ENCODE measurements at regions not wholly inside any gene's neighbourhood (a gene's known extent, or its start where the extent isn't known, plus 50 kb on each side); places are given as distances from the start of the nearest gene placed in this dataset.
"Not testable (repeated sequence)": the region's sequence is repeated elsewhere in the genome, so short reads cannot be mapped to it uniquely, and the experiment has no call there.

DNA sequence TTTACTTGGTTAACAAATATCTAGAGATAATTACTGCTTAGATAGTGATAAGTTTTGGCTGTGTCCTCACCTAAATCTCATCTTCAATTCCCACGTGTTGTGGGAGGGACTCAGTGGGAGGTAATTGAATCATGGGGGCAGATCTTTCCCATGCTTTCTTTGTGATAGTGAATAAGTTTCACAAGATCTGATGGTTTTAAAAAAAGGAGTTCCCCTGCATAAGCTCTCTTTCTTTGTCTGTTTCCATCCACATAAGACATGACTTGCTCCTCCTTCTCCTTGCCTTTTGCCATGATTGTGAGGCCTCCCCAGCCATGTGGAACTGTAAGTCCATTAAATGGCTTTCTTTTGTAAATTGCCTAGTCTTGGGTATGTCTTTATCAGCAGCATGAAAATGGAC is 266.0 kb upstream of the ANKRD50 start:
- ATAC-seq; DNase-seq (ENCODE audit: low spot score in 2 of 2); H3K36me3 Mint-ChIP-seq; H3K9me3 Mint-ChIP-seq; H3K27ac Mint-ChIP-seq: not testable (repeated sequence)

DNA sequence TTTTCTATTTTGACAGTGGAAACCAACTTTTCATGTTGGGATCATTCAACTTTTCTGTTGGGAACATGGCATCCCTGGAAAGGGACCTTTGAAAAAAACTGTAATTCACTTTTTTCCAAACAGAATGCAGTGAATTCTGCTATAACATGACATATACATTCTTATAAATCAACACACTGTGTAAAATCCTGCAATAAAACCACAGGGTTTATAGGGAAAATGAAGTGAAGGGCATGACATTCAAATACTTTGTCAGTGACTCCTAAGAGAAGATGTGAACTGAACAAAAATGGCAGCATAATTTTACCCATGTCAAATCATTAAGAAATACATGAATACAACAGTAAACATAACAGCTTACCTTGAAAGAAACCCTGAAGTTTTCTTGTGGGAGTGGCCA is 264.5 kb upstream of the ANKRD50 start:
- Mint-ChIP-seq H3K27ac (no peak overlapping the region), H3K9me3 (peaks cover 0 to 4% of the 10 kb centered on the region in 2 donors), H3K36me3 (no peaks in the 10 kb centered on the region)
- no peak for ATAC-seq
- no peak for DNase-seq (ENCODE audit: low spot score in 2 of 2)

DNA sequence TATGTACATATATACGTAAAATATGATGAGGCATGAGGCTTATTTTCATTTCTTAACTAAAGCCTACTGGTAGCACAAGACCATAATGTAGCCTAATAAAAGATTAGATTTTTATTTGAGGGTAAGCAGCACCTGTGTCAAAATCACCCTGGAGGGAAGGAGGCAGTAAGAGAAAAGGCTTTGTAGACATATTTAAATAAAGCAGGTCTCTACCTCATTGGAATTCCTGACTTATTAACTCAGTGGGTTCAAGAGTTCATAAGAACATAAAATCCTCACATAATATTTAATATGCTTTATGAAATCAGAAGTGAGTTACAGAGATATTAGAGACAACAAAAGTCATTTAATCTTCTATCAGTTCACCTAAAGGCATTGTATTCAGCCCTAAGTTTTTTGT is 261.6 kb upstream of the ANKRD50 start:
- ATAC-seq (no peak), DNase-seq (ENCODE audit: low spot score in 2 of 2) (no peak)
- H3K36me3 Mint-ChIP-seq = no peaks in the 10 kb centered on the region
- peaks cover 8 to 10% of the 10 kb centered on the region in 2 donors for H3K9me3 Mint-ChIP-seq
- no peak overlapping the region for H3K27ac Mint-ChIP-seq

DNA sequence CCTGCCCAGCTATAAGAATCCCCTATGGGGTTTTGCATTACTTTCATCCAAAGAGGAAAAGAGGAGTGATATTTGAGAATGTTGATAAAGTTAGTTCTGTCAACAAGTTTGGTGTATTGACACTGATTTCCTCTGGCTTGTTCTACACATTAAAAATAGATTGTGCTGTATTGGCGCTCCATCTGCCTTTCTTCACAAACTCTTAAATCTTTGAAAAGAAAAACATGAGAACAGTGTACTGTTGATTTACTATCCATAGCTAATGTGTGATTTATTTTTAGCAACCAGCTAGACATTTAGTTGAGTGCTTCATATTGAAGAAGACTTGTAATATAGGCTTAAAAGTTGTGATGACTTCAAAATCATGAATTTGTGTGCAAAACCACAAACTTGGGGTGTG is 261.2 kb upstream of the ANKRD50 start:
- Mint-ChIP-seq H3K9me3 (peaks cover 8 to 10% of the 10 kb centered on the region in 2 donors), H3K27ac (no peak overlapping the region), H3K36me3 (no peaks in the 10 kb centered on the region)
- DNase-seq (ENCODE audit: low spot score in 2 of 2) (no peak), ATAC-seq (no peak)

DNA sequence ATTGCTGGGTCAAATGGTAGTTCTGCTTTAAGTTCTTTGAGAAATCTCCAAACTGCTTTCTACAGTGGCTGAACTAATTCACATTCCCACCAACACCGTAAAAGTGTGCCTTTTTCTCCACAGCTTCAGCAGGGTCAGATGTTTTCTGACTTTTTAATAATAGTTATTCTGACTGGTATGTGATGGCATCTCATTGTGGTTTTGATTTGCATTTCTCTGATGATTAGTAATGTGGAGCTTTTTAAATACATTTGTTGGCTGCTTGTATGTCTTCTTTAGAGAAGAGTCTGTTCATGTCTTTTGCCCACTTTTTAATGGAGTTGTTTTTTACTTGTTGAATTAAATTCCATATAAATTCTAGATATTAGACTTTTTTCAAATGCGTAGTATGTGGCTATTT is 257.5 kb upstream of the ANKRD50 start:
- Mint-ChIP-seq H3K27ac (no peak overlapping the region), H3K36me3 (no peaks in the 10 kb centered on the region), H3K9me3 (peaks cover 4 to 10% of the 10 kb centered on the region in 2 donors)
- no peak for ATAC-seq
- no peak for DNase-seq (ENCODE audit: low spot score in 2 of 2)

DNA sequence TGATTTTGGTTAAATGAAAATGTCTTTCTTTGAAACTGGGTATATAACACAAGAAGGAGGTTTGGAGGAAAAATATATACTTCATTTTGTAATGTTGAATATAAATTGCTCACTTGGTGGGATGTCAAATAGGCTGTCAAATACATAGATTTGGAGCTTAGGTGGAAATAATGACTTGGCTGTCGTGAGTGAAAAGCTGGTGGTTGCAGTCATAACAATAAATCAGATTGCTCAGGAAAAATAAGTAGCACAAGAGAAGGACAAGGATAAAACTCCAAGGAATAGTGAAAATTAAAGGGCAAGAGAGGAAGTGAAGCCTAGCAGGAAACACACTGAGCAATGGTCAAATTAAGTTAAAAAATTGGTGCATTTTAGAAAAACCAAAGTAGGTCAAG is 253.0 kb upstream of the ANKRD50 start:
- ATAC-seq = no peak

DNA sequence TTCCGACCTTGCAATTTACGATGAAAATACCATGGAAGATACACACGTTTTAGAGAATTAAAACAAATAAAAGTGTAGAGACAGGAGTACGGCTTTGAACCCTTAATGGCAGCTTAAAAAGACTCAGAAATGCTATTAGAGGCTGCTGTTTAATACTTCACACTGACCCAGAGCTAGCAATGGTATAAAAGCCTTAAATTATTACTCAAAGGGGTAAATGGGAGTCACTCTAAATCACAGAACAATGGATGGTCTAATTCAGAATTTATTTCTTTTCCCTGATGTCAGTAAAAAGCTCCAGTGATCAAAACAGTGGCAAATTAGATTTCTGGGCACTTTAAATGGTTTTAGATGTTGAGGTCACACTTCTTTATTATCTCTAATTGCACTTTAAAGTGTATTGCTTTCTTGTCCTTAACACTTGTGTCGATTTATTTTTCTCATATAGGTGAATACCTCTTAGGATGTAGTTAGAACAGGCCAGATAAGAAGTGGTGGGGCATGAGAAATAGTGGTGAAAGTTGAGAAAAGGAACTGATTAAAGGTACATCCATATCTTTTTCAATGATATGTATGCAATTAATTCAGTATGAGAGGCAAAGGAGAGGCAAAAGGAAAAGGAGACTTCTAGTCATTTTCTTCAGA is 252.4 kb upstream of the ANKRD50 start:
- DNase-seq (ENCODE audit: low spot score in 2 of 2) (no peak), ATAC-seq (no peak)
- Mint-ChIP-seq H3K27ac (no peak overlapping the region), H3K36me3 (peaks cover 3 to 8% of the 10 kb centered on the region in 2 donors), H3K9me3 (peaks cover 18 to 24% of the 10 kb centered on the region in 2 donors)

More for the DNA sequence above, 253.0 kb upstream of the ANKRD50 start:
- H3K36me3 Mint-ChIP-seq = peaks cover 0 to 8% of the 10 kb centered on the region in 2 donors
- peaks cover 16 to 20% of the 10 kb centered on the region in 2 donors for H3K9me3 Mint-ChIP-seq
- no peak for DNase-seq (ENCODE audit: low spot score in 2 of 2)
- no peak overlapping the region for H3K27ac Mint-ChIP-seq

DNA sequence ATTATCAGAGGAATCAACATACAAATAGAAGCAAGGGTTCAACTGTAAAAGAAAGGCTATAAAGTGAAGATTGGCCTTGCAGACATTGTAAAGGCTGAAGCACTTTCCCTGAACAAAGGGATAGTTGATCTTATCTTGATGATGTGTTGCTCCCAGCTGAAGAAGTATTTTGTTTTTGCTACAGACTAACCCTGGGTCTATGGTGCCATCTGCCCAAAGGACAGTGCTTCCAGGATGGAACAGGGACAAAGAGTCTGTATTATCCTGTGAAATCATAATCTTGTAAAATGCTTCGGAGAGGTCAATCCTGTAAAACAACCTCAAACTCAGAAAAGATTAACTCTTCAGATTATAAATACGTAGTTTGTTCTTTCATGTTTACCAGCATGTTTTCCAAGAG is 251.7 kb upstream of the ANKRD50 start:
- peaks cover 6 to 8% of the 10 kb centered on the region in 2 donors for H3K36me3 Mint-ChIP-seq
- ATAC-seq (no peak), DNase-seq (ENCODE audit: low spot score in 2 of 2) (no peak)
- H3K27ac Mint-ChIP-seq = no peak overlapping the region
- peaks cover 20 to 21% of the 10 kb centered on the region in 2 donors for H3K9me3 Mint-ChIP-seq

DNA sequence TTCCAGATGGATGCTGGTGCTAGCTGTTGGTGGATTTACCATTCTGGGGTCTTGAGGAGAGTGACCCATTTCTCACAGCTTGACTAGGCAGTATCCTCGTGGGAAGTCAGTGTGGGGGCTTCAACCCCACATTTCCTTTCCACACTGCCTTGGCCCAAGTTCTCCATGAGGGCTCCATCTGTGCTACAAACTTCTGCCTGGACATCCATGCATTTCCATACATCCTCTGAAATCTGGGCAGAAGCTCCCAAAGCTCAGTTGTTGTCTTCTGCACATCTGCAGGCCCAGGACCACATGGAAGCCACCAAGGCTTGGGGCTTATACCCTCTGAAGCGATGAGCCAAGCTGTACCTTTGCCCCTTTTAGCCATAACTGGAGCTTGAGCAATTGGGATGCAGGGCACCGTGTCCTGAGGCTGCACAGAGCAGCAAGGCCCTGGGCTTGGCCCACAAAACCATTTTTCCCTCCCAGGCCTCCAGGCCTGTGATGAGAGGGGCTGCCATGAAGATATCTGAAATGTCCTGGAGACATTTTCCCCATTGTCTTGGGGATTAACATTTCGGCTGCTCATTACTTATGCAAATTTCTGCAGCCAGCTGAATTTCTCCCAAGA is 248.7 kb upstream of the ANKRD50 start:
- H3K9me3 Mint-ChIP-seq = peaks cover 20 to 21% of the 10 kb centered on the region in 2 donors
- H3K27ac Mint-ChIP-seq = no peak overlapping the region
- peaks cover 6 to 8% of the 10 kb centered on the region in 2 donors for H3K36me3 Mint-ChIP-seq
- DNase-seq (ENCODE audit: low spot score in 2 of 2) = no peak
- ATAC-seq = no peak

DNA sequence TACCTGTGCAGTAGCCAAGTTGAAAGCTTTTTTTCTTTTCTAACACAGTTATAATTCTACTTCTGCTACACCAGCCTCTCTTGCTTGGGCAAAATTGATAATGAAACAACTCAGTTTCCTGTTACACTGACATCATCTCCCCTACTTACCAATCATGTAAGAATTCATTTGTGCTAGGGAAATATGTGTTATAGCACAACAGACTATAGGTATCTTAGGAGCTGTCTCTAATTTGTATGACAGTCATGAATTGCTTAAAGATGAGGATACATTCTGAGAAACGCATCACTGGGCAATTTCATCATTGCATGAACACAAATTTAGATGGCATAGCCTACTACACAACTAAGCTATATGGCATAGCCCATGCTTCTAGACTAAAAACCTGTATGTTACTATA is 246.3 kb upstream of the ANKRD50 start:
- Mint-ChIP-seq H3K9me3 (peaks cover 20 to 21% of the 10 kb centered on the region in 2 donors), H3K27ac (no peak overlapping the region), H3K36me3 (peaks cover 6 to 8% of the 10 kb centered on the region in 2 donors)
- no peak for ATAC-seq
- DNase-seq (ENCODE audit: low spot score in 2 of 2) = no peak

DNA sequence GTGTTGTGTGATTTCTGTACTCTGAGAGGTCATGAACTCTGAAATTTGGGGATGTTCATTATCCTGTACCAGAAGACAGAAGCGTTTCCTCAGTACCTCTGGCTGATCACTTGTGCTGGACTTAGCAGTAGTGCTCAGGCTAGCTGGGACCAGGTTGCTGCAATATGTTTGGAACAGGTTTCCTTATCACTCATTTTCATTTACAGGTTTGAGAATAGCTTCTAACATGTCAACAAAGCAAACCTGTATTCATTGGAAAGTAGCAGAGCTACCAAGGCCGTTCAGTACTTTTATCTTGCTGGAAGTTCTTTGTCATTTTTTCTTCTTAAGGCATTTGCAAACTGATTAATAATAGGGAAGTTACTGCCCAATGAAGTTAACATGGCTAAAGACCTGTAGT is 242.9 kb upstream of the ANKRD50 start:
- Mint-ChIP-seq H3K27ac (no peak overlapping the region), H3K36me3 (peaks cover 0 to 6% of the 10 kb centered on the region in 2 donors), H3K9me3 (peaks cover 9 to 10% of the 10 kb centered on the region in 2 donors)
- ATAC-seq = no peak
- DNase-seq (ENCODE audit: low spot score in 2 of 2) = no peak

DNA sequence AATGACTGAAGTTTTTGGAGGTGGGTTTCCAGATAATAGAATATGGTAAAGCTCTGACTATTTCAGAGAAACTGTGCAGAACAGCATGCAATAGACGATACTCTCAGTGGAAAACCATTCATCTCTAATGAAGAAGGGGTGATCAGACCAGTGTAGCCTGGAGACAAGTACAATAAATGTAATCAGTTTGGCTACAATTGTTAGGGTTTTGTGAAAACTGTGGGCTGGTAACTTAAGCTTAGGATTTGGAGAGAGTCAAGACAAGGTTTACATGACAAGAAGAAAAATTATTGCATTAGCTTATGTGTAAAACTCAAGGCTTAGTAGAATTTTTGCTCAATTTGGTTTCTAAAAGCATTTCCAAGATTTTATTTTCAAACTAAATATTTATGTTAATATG is 241.5 kb upstream of the ANKRD50 start:
- no peak overlapping the region for H3K27ac Mint-ChIP-seq
- ATAC-seq = no peak
- DNase-seq (ENCODE audit: low spot score in 2 of 2) = no peak
- H3K36me3 Mint-ChIP-seq = no peaks in the 10 kb centered on the region
- peaks cover 0 to 5% of the 10 kb centered on the region in 2 donors for H3K9me3 Mint-ChIP-seq

DNA sequence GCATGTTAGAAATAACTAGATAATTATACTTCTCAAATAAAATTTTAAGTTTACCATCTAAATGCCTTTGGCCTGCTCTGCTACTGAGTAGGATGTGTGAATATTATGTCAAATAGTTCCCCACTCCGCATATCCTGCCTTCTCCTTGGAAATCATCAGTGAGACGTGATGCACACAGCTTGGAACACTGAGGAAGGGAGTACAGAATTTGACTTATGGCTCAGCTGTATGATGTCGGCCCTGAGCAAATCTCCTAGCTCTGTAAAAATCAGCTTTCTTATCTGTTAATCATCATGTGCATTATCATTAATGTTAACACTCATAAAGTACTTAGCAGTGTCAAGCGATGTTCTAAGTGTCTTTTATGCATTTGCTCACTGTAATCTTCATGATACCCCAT is 241.0 kb upstream of the ANKRD50 start:
- Mint-ChIP-seq H3K36me3 (no peaks in the 10 kb centered on the region), H3K27ac (no peak overlapping the region), H3K9me3 (peaks cover 0 to 5% of the 10 kb centered on the region in 2 donors)
- DNase-seq (ENCODE audit: low spot score in 2 of 2) = no peak
- ATAC-seq = no peak

DNA sequence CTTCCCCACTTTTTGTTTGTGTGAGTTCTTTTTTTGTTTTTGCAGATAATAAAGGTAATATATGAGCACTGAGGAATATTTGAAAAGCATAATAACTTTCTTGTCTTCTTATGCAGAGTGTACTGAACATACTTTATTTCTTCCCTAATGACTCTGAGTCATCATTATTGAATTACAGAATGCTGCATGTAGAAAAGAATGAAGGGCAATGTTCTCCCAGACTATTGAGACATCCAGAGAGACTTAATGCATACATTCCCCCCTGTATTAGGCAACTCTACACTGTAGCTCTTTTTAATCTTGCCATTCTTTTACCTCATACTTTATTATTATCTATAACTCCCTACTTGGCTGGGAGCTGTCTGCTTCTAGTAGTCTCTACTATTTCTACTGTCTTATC is 240.5 kb upstream of the ANKRD50 start:
- Mint-ChIP-seq H3K9me3 (peaks cover 0 to 5% of the 10 kb centered on the region in 2 donors), H3K27ac (no peak overlapping the region), H3K36me3 (no peaks in the 10 kb centered on the region)
- ATAC-seq = no peak
- no peak for DNase-seq (ENCODE audit: low spot score in 2 of 2)

DNA sequence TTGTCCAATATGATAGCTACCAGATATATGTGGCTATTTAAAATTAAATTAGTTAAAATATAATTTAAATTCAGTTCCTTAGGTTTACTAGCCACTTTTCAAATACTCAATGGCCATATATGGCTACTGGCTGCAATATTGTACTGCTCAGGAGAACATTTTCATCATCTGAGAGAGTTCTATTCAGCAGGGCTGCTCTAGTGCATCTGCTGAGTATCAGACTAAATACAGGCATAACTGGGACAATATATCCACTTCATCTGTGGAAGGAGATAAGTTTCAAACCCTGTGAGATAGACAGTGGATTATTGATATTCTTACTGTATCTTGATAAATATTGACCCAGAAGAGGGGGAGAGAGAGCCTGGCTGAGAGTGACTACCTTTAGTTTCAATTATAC is 240.1 kb upstream of the ANKRD50 start:
- H3K27ac Mint-ChIP-seq = no peak overlapping the region
- H3K9me3 Mint-ChIP-seq = peaks cover 0 to 5% of the 10 kb centered on the region in 2 donors
- H3K36me3 Mint-ChIP-seq = no peaks in the 10 kb centered on the region
- ATAC-seq = no peak
- no peak for DNase-seq (ENCODE audit: low spot score in 2 of 2)

DNA sequence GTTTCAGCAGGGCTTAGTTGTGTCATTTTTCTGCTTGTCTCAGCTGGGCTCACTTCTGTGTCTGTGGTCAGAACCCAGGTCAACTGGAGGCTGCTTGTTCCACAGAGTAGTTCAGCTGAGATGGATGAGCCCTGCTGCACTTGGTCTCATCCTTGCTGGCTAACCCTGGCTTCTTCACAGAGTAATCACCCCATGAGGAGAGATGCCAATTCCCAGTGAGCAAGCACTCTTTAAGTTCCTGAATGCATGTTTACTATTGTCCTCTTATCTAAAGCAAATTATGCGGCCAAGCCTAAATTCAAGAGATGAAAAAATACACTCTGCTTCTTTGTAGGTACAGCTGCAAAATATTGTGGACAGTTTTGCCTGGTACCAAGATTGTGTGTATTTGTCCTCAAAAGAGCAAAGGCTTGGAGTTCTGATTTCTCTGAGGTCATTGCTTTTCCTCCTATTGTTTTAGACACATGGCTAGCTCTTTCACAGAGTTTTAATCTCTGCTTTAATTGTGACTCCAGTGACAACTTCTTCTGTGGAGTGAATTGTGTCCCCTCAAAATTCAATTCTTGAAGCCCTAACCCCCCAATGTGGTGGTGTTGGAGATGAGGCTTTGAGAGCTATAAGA is 236.6 kb upstream of the ANKRD50 start:
- Mint-ChIP-seq H3K27ac (no peak overlapping the region), H3K36me3 (no peaks in the 10 kb centered on the region), H3K9me3 (peaks cover 0 to 5% of the 10 kb centered on the region in 2 donors)
- DNase-seq (ENCODE audit: low spot score in 2 of 2) (no peak), ATAC-seq (no peak)

DNA sequence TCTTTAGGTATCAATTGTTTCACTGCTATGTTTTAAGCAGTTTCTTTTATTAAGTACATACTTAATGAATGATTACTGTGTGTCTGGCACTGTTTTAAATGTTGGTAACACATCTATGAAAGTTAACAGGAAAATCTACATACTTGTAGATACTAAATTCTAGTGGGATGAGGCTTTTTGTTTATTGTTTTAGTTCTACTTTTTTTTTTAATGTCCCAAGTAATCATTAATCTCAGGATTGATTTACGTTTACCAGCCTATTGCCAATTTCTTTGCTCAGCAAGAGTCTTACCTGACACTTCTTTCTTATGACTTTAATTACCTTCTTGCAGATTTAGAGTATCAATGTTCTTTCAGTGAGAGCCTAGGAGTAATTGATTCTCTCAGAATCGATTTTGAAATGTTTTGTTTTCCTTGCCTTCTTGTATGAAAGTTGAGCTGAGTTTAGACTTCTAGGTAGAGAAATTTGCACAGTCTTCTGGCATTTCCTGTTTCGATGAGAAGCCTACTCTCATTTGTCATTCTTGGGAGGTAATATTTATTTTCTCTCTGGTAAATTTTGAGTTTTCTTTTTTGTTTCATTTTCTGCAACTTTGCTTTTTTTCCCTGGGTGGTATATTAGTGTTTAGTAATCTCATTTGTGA is 235.2 kb upstream of the ANKRD50 start:
- ATAC-seq (no peak), DNase-seq (ENCODE audit: low spot score in 2 of 2) (no peak)
- Mint-ChIP-seq H3K9me3 (peaks cover 5 to 9% of the 10 kb centered on the region in 2 donors), H3K36me3 (no peaks in the 10 kb centered on the region), H3K27ac (no peak overlapping the region)

All from activated naive CD4-positive, alpha-beta T cell treated with anti-CD3 and anti-CD28 coated beads, Interleukin-2, amount 50 U/mL, for 72 hours (primary cell).